ENCODE measurements at regions not wholly inside any gene's neighbourhood (a gene's known extent, or its start where the extent isn't known, plus 50 kb on each side); places are given as distances from the start of the nearest gene placed in this dataset.

GRCh38 chr6:105851606-105852005, 234.5 kb upstream of the PRDM1 start:
- TF ChIP-seq CTCF (conservative IDR thresholded peaks at IDR 0.05; ENCODE audit: low read length): no peak
- TF ChIP-seq EZH2phosphoT487 (IDR thresholded peaks at IDR 0.05; ENCODE audit: borderline replicate concordance, low read depth, low read length): no peak

Measured in OCI-LY7 (cell line).